Astrocyte (in vitro differentiated cells and primary cell): ENCODE measurements at regions not wholly inside any gene's neighbourhood (a gene's known extent, or its start where the extent isn't known, plus 50 kb on each side); places are given as distances from the start of the nearest gene placed in this dataset.

Experiments
- CTCF ChIP-seq: IDR thresholded peaks from 2 replicates; pipeline ENCODE4 v1.5.1; 2011; ENCODE audit warnings: low read depth, mild to moderate bottlenecking, inconsistent platforms, low read length, moderate library complexity; ENCODE audit not compliant: insufficient read depth
- EZH2 ChIP-seq: IDR thresholded peaks from 2 replicates; pipeline ENCODE4 v1.6.1; 2012; ENCODE audit warnings: mild to moderate bottlenecking, low read length, inconsistent platforms; ENCODE audit not compliant: insufficient read depth

DNA sequence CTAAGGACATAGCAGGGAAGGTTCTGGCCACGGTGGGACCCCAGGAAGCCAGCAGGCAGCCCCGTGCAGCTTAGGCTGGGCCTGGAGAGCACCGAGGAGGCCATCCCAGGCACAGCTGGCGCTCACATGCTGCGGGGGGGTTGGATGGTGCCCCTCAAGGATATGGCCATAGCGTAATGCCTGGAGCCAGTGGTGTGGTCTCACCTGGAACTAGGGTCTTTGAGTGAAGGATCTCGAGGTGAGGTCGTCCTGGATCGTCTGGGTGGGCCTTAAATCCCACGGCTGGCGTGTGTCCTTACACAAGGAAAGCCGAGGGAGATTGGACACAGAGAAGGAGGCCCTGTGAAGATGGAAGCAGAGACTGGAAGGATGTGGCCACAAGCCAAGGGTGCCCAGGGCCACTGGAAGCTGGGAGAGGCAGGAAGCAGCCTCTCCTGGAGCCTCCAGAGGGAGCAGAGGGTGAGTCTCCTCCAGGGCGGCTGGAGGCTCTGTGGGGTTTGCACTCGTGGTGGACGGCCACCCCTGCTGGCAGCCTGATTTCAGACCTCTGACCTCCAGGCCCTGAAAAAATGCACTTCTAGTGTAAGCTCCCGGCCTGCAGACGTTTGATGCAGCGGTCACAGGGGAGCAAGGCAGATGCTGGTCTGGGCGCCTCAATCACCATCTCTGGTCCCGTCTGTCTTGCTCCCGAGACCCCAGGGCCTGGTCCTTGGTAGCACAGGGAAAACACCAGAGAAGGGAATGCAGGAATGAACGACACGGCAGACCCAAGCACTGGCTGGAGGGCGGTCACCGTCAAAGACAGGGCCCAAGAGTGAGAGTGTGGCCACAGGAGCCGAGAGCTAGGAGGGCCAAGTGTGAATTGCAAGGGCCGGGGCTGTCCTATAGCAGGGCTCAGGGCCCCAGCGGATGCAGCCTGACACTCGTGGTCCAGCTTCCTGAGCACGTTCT, 218.6 kb downstream of the KIF26A start:
- TF ChIP-seq EZH2 (no peak), CTCF (no peak)
